Activated CD4-positive, CD25-positive, alpha-beta regulatory T cell treated with anti-CD3 and anti-CD28 coated beads, Interleukin-2, amount 50 U/mL, for 24 hours (primary cell): ENCODE measurements at regions not wholly inside any gene's neighbourhood (a gene's known extent, or its start where the extent isn't known, plus 50 kb on each side); places are given as distances from the start of the nearest gene placed in this dataset.

Source experiments
- ATAC-seq, 2 donors: fragments of 150-1000 bp; cut with Tn5 transposase; one replicate each; pipeline ENCODE4 v1.10.0; 2021; ENCODE audit warnings: mild to moderate bottlenecking in 1 of 2, moderate library complexity in 1 of 2

- ATAC-seq = no peak
Measured at GRCh38 chr6:18973251-18973650, 586.1 kb downstream of the RNF144B start.

- ATAC-seq = no peak
Measured at GRCh38 chr6:18976091-18976490, 588.9 kb downstream of the RNF144B start.

DNA sequence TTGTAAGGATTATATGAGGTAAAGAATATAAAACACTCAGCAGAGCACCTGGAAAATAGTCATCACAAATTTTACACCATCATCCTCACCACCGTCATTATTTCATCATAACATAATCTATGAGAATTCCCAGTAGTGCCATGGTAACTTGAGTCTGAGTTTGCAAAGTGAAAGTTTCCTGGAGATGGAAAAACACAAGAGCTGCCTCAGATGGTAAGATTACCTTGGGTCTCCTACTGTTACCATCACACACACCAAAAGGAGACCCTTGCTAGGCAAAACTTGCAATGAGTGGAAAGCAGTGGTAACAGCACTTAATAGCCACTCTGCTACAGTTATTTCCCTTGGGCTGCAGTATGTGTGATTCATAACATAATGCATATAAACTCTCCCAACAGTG, 589.8 kb downstream of the RNF144B start:
- no peak for ATAC-seq

DNA sequence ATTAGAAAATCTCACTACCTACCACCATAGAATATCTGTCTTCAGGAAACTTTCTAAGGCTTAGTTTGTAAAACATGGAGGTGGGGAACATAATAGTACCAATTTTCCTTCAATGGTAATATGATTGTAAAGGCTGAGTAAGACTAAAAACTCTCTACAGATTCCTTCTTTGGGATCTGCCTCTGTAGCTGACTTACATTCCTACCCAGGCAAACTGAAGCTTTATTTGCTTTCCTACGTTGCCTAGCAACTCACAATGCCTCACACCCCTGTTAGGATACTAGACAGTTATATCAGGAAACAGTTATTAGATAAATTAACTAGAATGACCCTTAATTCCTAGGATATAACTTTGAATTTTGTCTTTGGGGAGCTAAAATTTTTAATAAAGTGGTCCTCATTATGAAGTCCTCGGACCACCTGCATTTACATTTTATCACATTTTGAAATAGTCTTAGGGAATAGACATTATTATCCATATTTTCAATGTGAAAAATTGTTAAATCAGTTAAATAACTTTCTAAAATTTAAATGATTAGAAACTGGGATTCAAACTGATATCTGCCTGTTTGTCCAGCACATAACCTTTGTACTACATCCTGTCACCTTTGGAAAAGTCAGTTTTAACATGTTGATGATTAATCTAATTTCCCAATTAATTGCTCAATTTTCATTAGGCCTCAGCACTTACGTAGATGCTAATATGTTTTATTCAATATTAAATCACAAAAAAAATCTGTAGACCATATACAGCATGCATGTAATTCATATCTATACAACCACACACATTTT, 591.4 kb downstream of the RNF144B start:
- ATAC-seq = no peak

DNA sequence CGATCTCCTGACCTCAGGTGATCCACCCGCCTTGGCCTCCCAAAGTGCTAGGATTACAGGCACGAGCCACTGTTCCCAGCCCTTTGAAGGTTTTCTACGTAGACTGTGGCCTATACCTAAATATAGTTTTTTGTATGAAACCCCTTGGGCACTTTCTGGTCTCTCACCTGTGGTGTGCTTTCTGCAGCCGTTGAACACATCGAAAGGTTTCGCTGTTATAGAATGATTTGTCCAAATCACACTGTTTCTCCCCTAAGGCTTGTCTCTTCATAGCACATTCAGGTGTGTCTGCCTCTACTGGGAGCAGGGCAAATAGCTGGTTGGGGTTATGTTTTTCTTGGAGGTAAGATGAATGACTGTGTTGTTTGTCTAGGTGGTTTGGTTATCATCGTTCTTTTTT, 597.9 kb downstream of the RNF144B start:
- no peak for ATAC-seq

DNA sequence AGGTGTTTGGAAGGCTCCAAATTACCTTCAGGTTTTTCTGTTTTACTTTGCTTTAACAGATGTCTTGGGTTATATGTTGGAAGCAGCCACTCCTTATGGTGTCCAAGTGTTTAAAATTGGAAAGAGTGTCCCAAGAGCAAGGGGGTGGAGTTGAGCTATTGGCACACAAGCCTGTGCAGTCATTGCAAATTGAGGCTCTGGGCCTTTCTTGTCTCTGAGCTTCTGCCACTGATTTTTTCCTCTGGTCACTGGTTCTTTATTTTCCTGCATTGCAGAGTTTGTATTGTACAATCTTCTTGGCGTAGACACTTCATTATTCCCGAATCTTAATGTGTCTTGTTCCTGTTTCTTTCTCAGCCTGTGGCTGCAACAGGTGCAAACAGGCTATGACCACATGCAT, 598.8 kb downstream of the RNF144B start:
- no peak for ATAC-seq

DNA sequence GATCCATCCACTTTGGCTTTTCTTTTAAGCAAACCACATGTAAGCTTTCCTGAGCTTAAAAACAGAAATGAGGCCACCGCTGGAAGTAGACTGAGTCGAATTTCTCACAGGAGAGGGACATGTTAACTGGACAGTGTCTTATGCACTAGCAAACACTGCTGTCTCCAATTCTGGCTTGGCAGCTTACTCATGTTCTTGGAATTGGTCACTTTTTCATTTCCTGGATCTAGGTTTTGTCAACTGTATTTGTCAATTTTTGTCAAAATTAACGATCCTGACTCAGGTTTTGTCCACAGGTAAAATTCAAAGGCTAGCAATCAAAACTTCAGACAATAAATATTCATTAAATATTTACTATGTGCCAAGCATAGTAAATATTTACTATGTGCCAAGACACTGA, 601.5 kb downstream of the RNF144B start:
- ATAC-seq = no peak

- ATAC-seq = peak in 1 of 2 donors; percentile 21
Measured at GRCh38 chr6:18990059-18990978, 603.2 kb downstream of the RNF144B start.

- no peak for ATAC-seq
Measured at GRCh38 chr6:18997375-18997826, 610.3 kb downstream of the RNF144B start.

DNA sequence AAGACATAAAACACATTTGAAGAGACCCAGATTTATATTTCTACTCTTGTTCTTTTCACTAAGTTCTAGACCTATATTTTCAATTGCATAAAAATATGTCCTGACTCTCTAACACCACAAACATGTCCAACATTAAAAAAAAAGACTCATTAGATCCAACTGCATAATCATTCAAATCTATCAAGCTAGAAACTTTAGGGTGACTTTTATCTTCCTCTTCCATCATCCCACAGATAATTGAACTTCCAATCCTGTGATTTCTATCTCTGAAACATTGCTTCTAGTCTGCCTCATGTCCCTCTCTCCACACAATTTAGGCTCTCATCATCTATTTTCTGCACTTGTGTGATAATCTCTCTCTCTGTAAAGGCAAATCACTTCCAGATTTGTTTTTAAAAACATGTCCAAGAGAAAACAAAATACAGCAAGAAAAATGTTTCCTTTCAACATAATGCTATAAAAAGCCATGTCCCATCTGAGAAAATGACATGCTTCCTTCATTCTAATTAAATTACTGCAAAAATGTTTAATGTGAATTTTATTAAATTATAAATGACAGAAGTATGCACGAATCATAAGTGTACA, 615.9 kb downstream of the RNF144B start:
- no peak for ATAC-seq

DNA sequence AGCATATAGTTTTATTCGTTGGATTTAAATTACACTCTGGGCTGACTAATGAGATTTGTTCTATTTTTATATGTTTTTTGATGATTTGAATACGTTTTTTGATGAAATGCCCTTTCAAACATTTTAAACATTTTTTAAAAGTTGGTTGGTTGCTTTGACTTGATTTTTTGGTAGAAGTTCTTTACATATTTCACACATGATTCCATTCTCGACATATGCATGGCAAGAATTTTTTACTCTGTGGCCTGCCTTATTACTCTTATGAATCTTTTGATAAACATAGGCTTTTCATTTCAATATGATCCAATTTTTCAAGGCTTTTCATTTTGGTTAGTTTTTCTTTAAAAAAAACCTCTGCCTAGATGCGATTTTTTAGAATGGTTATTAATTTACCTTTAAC, 617.0 kb downstream of the RNF144B start:
- no peak for ATAC-seq

- ATAC-seq = no peak
Measured at GRCh38 chr6:19009769-19010168, 622.6 kb downstream of the RNF144B start.

DNA sequence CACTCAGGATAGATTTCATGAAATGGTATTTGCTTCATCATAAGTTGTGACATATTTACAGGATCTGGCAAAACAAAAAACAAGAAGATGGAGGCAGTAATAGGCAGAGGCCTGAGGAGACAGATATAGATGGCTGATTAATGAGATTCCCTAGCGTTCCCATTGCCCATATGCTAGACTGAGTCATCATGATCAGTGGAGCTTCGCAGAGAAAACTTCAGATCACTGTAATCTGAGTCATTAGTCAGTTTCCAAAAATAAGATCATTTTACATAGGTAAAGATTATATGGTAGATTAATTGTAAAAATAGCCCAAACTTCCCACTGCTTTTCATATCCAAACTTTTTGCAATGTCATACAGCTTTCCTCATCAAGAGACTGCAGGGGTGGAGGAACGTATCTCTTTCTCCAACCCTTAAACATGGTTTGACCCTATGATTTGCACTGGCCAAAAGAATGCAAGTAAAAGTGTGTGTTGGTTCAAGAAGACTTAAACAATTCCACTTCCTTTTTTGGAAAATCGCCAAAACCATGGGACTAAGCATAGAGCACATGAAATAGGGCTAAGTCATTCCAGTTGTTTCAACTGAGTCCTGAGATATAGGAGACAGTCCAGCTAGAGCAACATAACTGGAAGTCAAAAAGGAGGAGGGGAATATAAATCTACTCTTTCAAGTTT, 626.0 kb downstream of the RNF144B start:
- ATAC-seq = no peak

- ATAC-seq = no peak
Measured at GRCh38 chr6:19024737-19025136, 637.6 kb downstream of the RNF144B start.

DNA sequence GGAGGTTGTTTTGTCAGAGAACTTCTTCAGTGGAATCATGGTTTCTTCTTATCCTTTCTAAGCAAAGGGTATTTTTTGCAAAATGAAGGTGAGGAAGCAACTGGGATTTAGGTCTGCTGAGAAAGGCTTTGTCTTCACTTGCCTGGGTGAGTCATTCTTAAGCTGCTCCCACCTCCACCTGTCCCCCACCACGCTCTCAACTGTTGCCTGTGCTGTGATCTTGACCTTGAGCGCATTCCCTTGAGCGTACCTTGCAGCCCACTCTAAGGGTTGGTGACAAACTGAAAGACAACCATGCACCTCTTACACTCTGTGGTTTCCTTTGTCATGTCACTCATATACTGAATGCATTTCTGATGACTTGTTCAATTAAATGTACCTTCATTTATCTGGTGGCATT, 641.1 kb downstream of the RNF144B start:
- ATAC-seq = no peak

DNA sequence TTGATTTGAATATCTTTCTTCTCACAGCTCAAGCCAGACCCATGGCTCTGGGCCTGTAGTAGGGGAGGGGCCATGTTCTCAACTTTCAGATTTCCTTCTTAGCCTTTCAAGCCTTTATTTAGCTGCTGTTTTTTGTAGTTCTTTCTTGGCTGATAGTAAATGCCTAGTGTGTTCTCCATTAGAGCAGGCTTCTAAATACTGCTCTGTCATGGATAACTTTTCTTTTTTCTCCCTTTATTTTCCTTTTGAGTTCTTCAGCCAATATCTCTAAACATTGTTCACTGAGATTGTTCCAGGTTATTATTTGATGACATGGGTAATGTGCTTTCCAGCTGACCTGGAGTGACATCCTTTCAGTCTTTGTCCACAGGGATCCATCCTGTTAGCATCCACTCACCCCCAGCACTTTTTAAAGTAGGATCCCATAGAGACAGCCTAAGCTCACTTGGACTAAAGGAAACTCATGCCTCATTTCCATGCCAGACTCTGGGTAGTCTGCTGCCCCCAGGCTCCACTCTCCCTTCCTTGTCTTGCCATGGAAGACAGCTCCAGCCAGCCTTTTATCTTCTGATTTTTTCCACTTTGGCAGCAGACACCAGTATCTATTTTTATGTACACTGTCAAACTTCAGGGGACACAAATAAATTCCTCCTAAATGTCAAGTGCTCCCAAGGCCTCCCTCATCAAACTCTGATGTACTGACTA, 645.6 kb downstream of the RNF144B start:
- no peak for ATAC-seq

DNA sequence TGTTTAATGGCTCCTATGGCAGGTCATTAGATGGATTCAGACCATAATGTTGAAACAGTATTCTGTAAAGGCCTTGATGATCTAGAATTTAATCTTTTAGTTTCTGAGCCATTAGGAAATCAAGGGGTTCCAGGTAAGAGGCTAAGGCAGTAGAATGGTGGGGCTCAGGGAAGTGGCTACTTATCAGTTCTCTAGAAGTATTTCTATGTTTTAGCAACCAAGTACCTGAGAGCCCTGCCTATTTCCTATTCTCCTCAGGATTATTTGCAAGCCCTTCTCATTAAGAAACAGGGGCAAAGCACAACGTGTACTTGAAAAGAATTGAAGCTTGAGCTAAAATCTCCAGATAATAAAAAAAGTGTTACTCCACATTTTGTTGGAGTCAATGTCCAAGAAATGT, 646.5 kb downstream of the RNF144B start:
- no peak for ATAC-seq

DNA sequence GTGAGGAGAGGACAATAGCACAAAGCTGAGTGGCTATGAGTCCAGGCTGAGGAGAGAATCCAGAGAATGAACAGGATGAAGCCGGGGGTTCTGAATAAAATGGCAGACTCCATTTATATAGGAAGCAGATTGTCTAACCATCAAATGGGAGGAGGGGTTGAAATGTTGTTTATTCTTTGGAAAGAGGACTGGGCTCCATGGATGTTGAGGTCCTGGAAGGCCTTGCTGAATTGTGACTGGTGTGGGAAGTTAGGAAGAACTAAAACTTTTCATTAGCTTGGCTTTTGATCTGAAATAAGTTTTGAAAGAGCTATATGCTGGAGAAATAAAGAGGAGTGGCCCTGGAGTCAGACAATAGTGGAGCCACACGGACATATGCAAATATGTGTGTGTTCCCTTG, 647.8 kb downstream of the RNF144B start:
- no peak for ATAC-seq

- no peak for ATAC-seq
Measured at GRCh38 chr6:19035461-19036195, 648.5 kb downstream of the RNF144B start.

- ATAC-seq = no peak
Measured at GRCh38 chr6:19036196-19036555, 649.0 kb downstream of the RNF144B start.

DNA sequence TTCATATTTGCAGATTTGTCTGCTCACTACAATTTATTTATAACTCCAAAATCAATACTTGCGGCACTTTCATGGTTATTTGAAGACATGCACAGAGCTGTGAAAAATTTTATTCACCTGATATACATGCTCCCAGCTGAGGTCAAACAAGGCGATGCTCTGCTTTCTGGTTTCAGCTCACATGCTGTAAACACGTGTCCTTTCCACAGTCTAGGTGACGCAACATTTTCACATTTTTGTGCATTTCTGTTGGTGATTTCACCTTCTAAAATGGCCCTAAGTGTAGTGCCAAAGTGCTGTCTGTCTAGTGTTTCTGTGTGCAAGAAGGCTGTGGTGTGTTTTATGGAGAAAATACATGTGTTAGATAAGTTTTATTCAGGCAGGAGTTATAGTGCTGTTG, 650.5 kb downstream of the RNF144B start:
- ATAC-seq = no peak

- no peak for ATAC-seq
Measured at GRCh38 chr6:19039287-19039686, 652.1 kb downstream of the RNF144B start.
